Vagina (tissue), 2 donors: ENCODE measurements at regions not wholly inside any gene's neighbourhood (a gene's known extent, or its start where the extent isn't known, plus 50 kb on each side); places are given as distances from the start of the nearest gene placed in this dataset.
"Not testable (repeated sequence)": the region's sequence is repeated elsewhere in the genome, so short reads cannot be mapped to it uniquely, and the experiment has no call there.

Experiments
- DNase-seq, 2 donors: peaks; one replicate each; pipeline ENCODE4 v3.0.0-alpha.2; 2017; ENCODE audit errors: extremely low spot score in 2 of 2
- H3K27ac ChIP-seq: fragments of 200-600 bp; sonication (generic); one replicate; pipeline ENCODE4 v1.5.1; 2019
- H3K27me3 ChIP-seq: fragments of 200-600 bp; sonication (generic); one replicate; pipeline ENCODE4 v1.5.1; 2019
- H3K36me3 ChIP-seq, 2 donors: fragments of 200-600 bp; sonication (generic); one replicate each; pipeline ENCODE4 v1.5.1; 2017 to 2019
- H3K4me1 ChIP-seq: fragments of 200-600 bp; sonication (generic); one replicate; pipeline ENCODE4 v1.5.1; 2019
- H3K4me3 ChIP-seq, 2 donors: fragments of 200-600 bp; sonication (generic); 1 replicate in 1 of 2; 2 replicates in 1 of 2; pipeline ENCODE4 v1.5.1; 2016 to 2019
- H3K9me3 ChIP-seq: fragments of 200-600 bp; sonication (generic); one replicate; pipeline ENCODE4 v1.5.1; 2019
- POLR2A ChIP-seq, 2 donors: fragments of 450-650 bp; IDR thresholded peaks; one replicate each; pipeline ENCODE4 v1.6.1; 2017; ENCODE audit warnings: antibody characterized with exemption in 2 of 2, mild to moderate bottlenecking in 2 of 2, moderate library complexity in 2 of 2
- POLR2AphosphoS5 ChIP-seq, 2 donors: sonication (generic); formaldehyde crosslinking; IDR thresholded peaks; one replicate each; pipeline ENCODE4 v1.9.0; 2017; ENCODE audit warnings: antibody characterized with exemption in 2 of 2, mild to moderate bottlenecking in 2 of 2, low read depth in 1 of 2; ENCODE audit not compliant: insufficient read depth in 1 of 2
- intact Hi-C: fragments of 100-400 bp; cut with DNase I; formaldehyde crosslinking; loops from one replicate; pipeline ENCODE4 v1.15.1; 2023
- TF ChIP-seq, protein P1 (sequence below), 3 experiments: fragments of 450-650 bp in 2 of 3; fragments of 200-600 bp in 1 of 3; sonication (generic) in 1 of 3; IDR thresholded peaks; one replicate each; pipeline ENCODE4 v1.5.1; 2017 to 2019; ENCODE audit warnings: antibody characterized with exemption in 3 of 3, mild to moderate bottlenecking in 2 of 3, moderate library complexity in 2 of 3

DNA sequence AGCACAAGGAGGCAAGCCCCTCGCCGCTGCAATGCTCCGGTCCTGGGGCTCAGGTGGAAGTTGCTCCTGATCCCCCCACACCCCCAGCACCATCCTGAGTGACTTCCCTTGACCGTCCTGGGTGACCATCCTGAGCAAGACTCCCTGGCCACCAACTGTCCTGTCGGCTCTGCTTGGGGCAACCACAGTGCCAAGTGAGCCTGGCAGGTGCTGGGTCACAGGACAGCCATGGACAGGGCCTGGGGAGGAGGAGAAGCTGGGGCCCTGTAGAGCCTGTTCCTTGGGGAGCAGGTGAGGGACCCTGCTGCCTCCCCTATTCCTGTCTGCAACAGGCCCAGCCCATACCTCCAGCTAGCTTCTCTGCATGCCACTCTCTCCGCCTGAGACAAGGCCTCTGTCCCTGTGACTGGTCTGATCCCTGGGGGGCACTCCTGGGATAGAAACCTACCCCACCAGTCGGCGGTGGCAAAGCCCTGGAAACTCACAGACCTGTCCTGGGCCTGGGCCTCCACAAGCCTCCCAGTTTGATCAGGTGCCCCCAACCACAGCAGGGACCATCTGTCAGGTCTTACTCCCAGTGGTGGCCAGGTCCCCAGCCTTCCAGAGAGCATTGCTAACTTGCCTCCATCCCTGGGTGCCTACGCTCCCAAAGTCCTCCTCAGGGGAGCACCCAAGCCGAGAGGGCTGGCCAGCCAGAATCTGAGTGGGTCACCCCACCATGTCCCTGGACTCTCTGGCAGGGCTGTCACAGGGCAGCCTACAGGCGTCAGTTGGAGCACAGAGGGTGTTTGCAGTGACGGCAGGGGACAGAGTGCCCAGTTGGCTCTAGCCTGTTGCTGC lies 68.7 kb upstream of the WNT7B start:
- H3K27ac ChIP-seq, result peak overlapping the region; percentile 100
- H3K4me1 ChIP-seq, result peaks cover 92% of the 10 kb centered on the region
- no peaks in the 10 kb centered on the region for H3K9me3 ChIP-seq
- intact Hi-C loops, result no loop called here
- no peaks in the 10 kb centered on the region for H3K36me3 ChIP-seq
- no peak for DNase-seq
- H3K4me3 ChIP-seq, result peak overlapping the region; percentile 71 to 77
- no peaks in the 10 kb centered on the region for H3K27me3 ChIP-seq
- TF ChIP-seq POLR2A (IDR thresholded peaks at IDR 0.05), result no peak
- TF ChIP-seq, protein P1, sequence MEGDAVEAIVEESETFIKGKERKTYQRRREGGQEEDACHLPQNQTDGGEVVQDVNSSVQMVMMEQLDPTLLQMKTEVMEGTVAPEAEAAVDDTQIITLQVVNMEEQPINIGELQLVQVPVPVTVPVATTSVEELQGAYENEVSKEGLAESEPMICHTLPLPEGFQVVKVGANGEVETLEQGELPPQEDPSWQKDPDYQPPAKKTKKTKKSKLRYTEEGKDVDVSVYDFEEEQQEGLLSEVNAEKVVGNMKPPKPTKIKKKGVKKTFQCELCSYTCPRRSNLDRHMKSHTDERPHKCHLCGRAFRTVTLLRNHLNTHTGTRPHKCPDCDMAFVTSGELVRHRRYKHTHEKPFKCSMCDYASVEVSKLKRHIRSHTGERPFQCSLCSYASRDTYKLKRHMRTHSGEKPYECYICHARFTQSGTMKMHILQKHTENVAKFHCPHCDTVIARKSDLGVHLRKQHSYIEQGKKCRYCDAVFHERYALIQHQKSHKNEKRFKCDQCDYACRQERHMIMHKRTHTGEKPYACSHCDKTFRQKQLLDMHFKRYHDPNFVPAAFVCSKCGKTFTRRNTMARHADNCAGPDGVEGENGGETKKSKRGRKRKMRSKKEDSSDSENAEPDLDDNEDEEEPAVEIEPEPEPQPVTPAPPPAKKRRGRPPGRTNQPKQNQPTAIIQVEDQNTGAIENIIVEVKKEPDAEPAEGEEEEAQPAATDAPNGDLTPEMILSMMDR (IDR thresholded peaks at IDR 0.05), result no peak
- TF ChIP-seq POLR2AphosphoS5 (IDR thresholded peaks at IDR 0.05; ENCODE audit: insufficient read depth in 1 of 2, low read depth in 1 of 2), result peak in 1 of 2 donors; percentile 33

- no peaks in the 10 kb centered on the region for H3K36me3 ChIP-seq
- H3K9me3 ChIP-seq, result no peaks in the 10 kb centered on the region
- DNase-seq, result no peak
- TF ChIP-seq, protein P1 (IDR thresholded peaks at IDR 0.05), result no peak
- TF ChIP-seq POLR2A (IDR thresholded peaks at IDR 0.05), result no peak
- no peak for TF ChIP-seq POLR2AphosphoS5 (IDR thresholded peaks at IDR 0.05; ENCODE audit: insufficient read depth in 1 of 2, low read depth in 1 of 2)
- H3K27me3 ChIP-seq, result no peaks in the 10 kb centered on the region
- peaks cover 92% of the 10 kb centered on the region for H3K4me1 ChIP-seq
- intact Hi-C loops, result no loop called here
- H3K27ac ChIP-seq, result peak overlapping the region; percentile 100
- H3K4me3 ChIP-seq, result peak overlapping the region; percentile 71 to 77
Measured at GRCh38 chr22:46046299-46046685, 69.3 kb upstream of the WNT7B start.

- no peak for DNase-seq
- intact Hi-C loops, result no loop called here
- H3K27ac ChIP-seq, result peak overlapping the region; percentile 100
- peak overlapping the region in 1 of 2 donors; percentile 71 for H3K4me3 ChIP-seq
- no peaks in the 10 kb centered on the region for H3K9me3 ChIP-seq
- TF ChIP-seq POLR2A (IDR thresholded peaks at IDR 0.05) (no peak), POLR2AphosphoS5 (IDR thresholded peaks at IDR 0.05; ENCODE audit: insufficient read depth in 1 of 2, low read depth in 1 of 2) (no peak)
- TF ChIP-seq, protein P1 (IDR thresholded peaks at IDR 0.05), result no peak
- no peaks in the 10 kb centered on the region for H3K36me3 ChIP-seq
- H3K4me1 ChIP-seq, result peaks cover 93% of the 10 kb centered on the region
- H3K27me3 ChIP-seq, result no peaks in the 10 kb centered on the region
Measured at GRCh38 chr22:46047226-46047625, 70.3 kb upstream of the WNT7B start.

GRCh38 chr22:46047841-46048595 lies 71.1 kb upstream of the WNT7B start:
- Histone ChIP-seq H3K27me3 (no peaks in the 10 kb centered on the region), H3K27ac (peak overlapping the region; percentile 100), H3K4me1 (peaks cover 93% of the 10 kb centered on the region), H3K4me3 (peak overlapping the region in 1 of 2 donors; percentile 71), H3K9me3 (no peaks in the 10 kb centered on the region), H3K36me3 (no peaks in the 10 kb centered on the region)
- TF ChIP-seq POLR2AphosphoS5 (IDR thresholded peaks at IDR 0.05; ENCODE audit: insufficient read depth in 1 of 2, low read depth in 1 of 2) (peak in 1 of 2 donors; percentile 39), POLR2A (IDR thresholded peaks at IDR 0.05) (no peak)
- no peak for DNase-seq
- intact Hi-C loops, result no loop called here

- Histone ChIP-seq H3K4me1 (peaks cover 91% of the 10 kb centered on the region), H3K27ac (peak overlapping the region; percentile 100)
- H3K36me3 ChIP-seq, H3K27me3 ChIP-seq, H3K9me3 ChIP-seq, DNase-seq, intact Hi-C loops, H3K4me3 ChIP-seq: not testable (repeated sequence)
Measured at GRCh38 chr22:46048661-46049060, 71.7 kb upstream of the WNT7B start.
